ENCODE measurements at regions not wholly inside any gene's neighbourhood (a gene's known extent, or its start where the extent isn't known, plus 50 kb on each side); places are given as distances from the start of the nearest gene placed in this dataset.

- peaks cover 2% of the 10 kb centered on the region for H3K27me3 Mint-ChIP-seq (ENCODE audit: insufficient read depth, low read depth, poor library complexity)
Measured at GRCh38 chr4:17400686-17401085, 111.2 kb downstream of the QDPR start.

More at GRCh38 chr4:17400686-17401085, 111.2 kb downstream of the QDPR start:
- peaks cover 9% of the 10 kb centered on the region; the same call in 1 of the 2 replicates for H3K9me2 ChIP-seq (ENCODE audit: insufficient read depth)
- H3K36me3 ChIP-seq (ENCODE audit: insufficient read depth): no peaks in the 10 kb centered on the region
- TF ChIP-seq ETS1 (IDR thresholded peaks at IDR 0.05) (no peak), EZH2phosphoT487 (IDR thresholded peaks at IDR 0.05; ENCODE audit: unreplicated experiment) (no peak), ZNF114 (CRISPR knock-in tag; IDR thresholded peaks at IDR 0.05) (no peak), REST (IDR thresholded peaks at IDR 0.05; ENCODE audit: unreplicated experiment) (no peak), ZNF331 (CRISPR knock-in tag; IDR thresholded peaks at IDR 0.05; ENCODE audit: low read depth) (no peak), ZNF462 (CRISPR knock-in tag; IDR thresholded peaks at IDR 0.05) (no peak), EZH2 (IDR thresholded peaks at IDR 0.05; ENCODE audit: low read depth, unreplicated experiment) (no peak), POLR2AphosphoS5 (IDR thresholded peaks at IDR 0.05; ENCODE audit: low read depth) (no peak), CREB1 (CRISPR knock-in tag; IDR thresholded peaks at IDR 0.05; ENCODE audit: low read depth) (no peak), CTCF (conservative IDR thresholded peaks at IDR 0.05; ENCODE audit: low read depth in 2 of 2) (no peak), NANOG (IDR thresholded peaks at IDR 0.05; ENCODE audit: borderline replicate concordance) (no peak), STAT1 (IDR thresholded peaks at IDR 0.05; ENCODE audit: unreplicated experiment) (no peak), JUNB (IDR thresholded peaks at IDR 0.05; ENCODE audit: unreplicated experiment) (no peak)
- H3K79me2 ChIP-seq (replicated peaks; ENCODE audit: insufficient read depth): no peaks in the 10 kb centered on the region
- no peak for ATAC-seq
- Mint-ChIP-seq H3K27ac (no peak overlapping the region), H3K36me3 (ENCODE audit: low read depth) (no peaks in the 10 kb centered on the region), H3K4me1 (no peaks in the 10 kb centered on the region), H3K4me3 (no peak overlapping the region), H3K9me3 (no peaks in the 10 kb centered on the region; the same call in 2 of the 3 replicates)
- H2AFZ ChIP-seq: no peak overlapping the region
- H4K20me1 ChIP-seq (replicated peaks; ENCODE audit: insufficient read depth): no peaks in the 10 kb centered on the region
- H3F3A ChIP-seq (replicated peaks; ENCODE audit: low read depth): no peaks in the 10 kb centered on the region
- H3K4me1 ChIP-seq (ENCODE audit: insufficient read depth): no peaks in the 10 kb centered on the region
- H3K27ac ChIP-seq (ENCODE audit: low read depth): no peak overlapping the region
- no peak for DNase-seq (ENCODE audit: low spot score)
- no peak overlapping the region for H3K4me2 ChIP-seq
- H3K4me3 ChIP-seq: no peak overlapping the region
- no peaks in the 10 kb centered on the region for H3K27me3 ChIP-seq (ENCODE audit: insufficient read depth)

All from GM23338 (cell line).